GM21515 (cell line): ENCODE measurements at regions not wholly inside any gene's neighbourhood (a gene's known extent, or its start where the extent isn't known, plus 50 kb on each side); places are given as distances from the start of the nearest gene placed in this dataset.

Source experiments
- ATAC-seq: cut with Tn5 transposase; IDR thresholded peaks from one replicate; pipeline ENCODE4 v1.9.1; 2021; ENCODE audit not compliant: unreplicated experiment

- ATAC-seq, result no peak
Observed at GRCh38 chr3:162171970-162172369, 675.4 kb downstream of the OTOL1 start.

GRCh38 chr3:162175145-162175544, 678.5 kb downstream of the OTOL1 start:
- no peak for ATAC-seq

- ATAC-seq, result no peak
Observed at GRCh38 chr3:162175878-162176277, 679.3 kb downstream of the OTOL1 start.

GRCh38 chr3:162183440-162183839, 686.8 kb downstream of the OTOL1 start:
- no peak for ATAC-seq

GRCh38 chr3:162192340-162193029, 695.9 kb downstream of the OTOL1 start:
- ATAC-seq, result no peak

GRCh38 chr3:162193148-162194095, 696.8 kb downstream of the OTOL1 start:
- no peak for ATAC-seq

GRCh38 chr3:162195147-162195546, 698.5 kb downstream of the OTOL1 start:
- ATAC-seq, result no peak

GRCh38 chr3:162196964-162197363, 700.4 kb downstream of the OTOL1 start:
- no peak for ATAC-seq

- ATAC-seq, result no peak
Observed at GRCh38 chr3:162200836-162201235, 704.2 kb downstream of the OTOL1 start.

- no peak for ATAC-seq
Observed at GRCh38 chr3:162206648-162207047, 710.0 kb downstream of the OTOL1 start.

- ATAC-seq, result no peak
Observed at GRCh38 chr3:162211470-162211869, 714.9 kb downstream of the OTOL1 start.

- no peak for ATAC-seq
Observed at GRCh38 chr3:162213196-162213595, 716.6 kb downstream of the OTOL1 start.

GRCh38 chr3:162213956-162214355, 717.3 kb downstream of the OTOL1 start:
- no peak for ATAC-seq

GRCh38 chr3:162217647-162218046, 721.0 kb downstream of the OTOL1 start:
- no peak for ATAC-seq

- no peak for ATAC-seq
Observed at GRCh38 chr3:162218479-162218878, 721.9 kb downstream of the OTOL1 start.

GRCh38 chr3:162224746-162225145, 728.1 kb downstream of the OTOL1 start:
- no peak for ATAC-seq

GRCh38 chr3:162236949-162237348, 740.3 kb downstream of the OTOL1 start:
- no peak for ATAC-seq

GRCh38 chr3:162250782-162251181, 754.2 kb downstream of the OTOL1 start:
- no peak for ATAC-seq

GRCh38 chr3:162262129-162262528, 765.5 kb downstream of the OTOL1 start:
- no peak for ATAC-seq

- no peak for ATAC-seq
Observed at GRCh38 chr3:162263596-162263995, 767.0 kb downstream of the OTOL1 start.

- ATAC-seq, result no peak
Observed at GRCh38 chr3:162269636-162270458, 773.2 kb downstream of the OTOL1 start.
